ENCODE measurements at regions not wholly inside any gene's neighbourhood (a gene's known extent, or its start where the extent isn't known, plus 50 kb on each side); places are given as distances from the start of the nearest gene placed in this dataset.

DNA sequence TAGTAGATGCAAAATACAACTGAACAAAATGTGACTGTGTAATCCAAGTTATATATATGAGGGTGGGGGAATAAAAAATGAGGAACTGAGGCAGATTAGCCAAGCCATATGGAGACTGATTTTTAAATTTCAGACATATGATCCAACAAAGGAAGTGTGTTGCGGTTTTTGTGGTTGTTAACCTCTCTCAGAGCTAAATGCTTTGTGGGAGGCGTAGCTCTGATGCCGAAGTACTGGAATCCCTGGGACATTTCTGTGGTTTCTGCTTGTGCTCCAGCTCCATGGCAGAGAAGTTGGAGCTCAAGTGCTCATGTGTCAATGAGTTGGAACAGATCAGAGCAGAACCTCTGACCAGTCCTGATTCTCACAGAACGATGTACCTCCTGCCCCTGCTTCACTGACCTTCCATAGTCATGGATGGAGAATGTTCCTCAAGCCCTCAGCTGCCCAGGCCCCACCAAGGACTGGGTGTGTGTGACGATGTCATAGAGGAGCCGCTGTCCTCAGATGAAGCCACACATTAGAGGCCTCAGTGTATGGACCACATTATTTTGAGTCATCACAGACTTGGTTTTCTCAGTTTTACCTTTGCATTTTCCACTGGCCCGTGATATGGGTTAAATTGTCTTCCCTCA is 107.6 kb downstream of the SOX1 start:
- peak; percentile 18 for DNase-seq

GRCh38 chr13:112175162-112176075 is 108.5 kb downstream of the SOX1 start:
- peak; percentile 33 for DNase-seq

DNA sequence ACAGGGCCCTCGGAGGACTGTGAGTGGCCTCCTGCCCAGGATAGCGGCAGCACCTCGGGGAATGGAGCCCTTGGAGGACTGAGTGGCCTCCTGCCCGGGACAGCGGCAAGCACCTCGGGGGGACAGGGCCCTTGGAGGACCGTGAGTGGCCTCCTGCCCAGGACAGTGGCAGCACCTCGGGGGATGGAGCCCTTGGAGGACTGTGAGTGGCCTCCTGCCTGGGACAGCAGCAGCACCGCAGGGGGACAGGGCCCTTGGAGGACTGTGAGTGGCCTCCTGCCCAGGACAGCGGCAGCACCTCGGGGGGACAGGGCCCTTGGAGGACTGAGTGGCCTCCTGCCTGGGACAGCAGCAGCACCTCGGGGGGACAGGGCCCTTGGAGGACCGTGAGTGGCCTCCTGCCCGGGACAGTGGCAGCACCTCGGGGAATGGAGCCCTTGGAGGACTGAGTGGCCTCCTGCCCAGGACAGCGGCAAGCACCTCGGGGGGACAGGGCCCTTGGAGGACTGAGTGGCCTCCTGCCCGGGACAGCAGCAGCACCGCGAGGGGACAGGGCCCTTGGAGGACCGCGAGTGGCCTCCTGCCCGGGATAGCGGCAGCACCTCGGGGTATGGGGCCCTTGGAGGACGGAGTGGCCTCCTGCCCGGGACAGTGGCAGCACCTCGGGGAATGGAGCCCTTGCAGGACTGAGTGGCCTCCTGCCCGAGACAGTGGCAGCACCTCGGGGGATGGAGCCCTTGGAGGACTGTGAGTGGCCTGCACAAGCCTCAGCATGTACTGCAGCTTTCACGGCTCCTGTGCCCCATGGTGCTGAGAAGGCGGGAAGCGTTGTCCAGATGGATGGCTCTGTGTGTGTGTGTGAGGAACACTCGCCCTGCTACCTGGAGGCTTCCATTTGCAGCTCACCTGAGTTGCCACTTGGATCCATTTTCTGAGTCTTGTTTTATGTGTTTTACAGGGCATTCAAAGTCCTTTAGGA is 109.5 kb downstream of the SOX1 start:
- DNase-seq: peak; percentile 7

DNA sequence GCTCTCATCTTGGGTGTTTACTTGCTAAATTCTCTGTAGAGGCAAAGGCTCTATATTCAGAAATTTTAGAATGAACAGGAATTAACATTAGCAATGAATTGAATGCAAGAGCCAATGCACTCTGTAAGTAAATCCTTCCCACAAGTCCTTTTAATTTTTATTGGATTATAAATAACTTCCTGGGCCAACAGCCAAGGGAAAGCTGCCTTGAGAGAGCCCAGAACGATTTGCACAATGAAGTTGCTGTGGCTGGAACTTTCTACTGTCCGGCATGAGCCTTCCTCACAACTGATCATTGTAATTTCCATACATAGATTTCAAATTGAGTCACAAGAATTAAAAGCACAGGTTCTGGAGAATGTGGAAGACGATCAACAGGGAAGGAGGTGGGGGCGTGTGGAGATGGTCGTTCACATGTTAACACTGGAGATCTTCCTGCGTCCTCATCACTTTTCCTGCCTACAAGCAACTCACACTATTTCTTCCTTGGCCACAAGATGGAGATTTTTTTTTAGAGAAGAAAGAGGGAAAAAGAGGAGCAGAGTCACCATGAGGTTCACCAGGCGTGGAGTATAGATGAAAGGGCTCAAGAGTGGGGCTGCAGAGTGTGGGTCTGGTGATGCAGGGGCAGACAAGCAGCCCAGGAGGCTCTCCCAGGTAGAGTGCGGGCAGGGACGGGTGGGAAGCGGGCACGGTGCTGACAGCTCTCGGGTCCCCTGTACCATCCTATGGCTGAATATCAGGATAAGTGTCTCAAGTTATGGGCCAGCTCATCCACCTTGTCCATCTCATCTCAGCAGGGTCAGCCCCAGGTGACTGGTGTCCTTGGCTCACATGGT is 110.7 kb downstream of the SOX1 start:
- peak; percentile 39 for DNase-seq

DNA sequence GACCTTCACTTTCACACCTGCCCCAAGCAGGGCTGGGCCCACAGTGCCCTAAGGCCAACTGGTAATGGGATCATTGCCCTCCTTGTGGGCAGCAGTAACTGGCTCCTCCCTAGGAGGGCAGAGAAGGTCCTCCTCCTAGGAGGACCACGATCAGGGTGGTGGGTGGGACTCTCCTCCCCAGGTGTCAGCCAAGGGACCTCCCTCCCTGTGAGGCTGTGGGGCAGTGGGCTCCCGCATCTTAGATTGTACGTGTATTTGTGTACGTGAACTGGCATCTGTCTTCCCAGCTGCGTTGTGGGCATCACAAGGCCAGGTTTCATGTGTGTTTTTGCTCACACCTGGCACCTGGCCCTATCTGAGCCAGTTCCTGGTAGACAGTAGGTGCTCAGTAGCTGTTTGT is 111.8 kb downstream of the SOX1 start:
- DNase-seq: peak; percentile 25

DNA sequence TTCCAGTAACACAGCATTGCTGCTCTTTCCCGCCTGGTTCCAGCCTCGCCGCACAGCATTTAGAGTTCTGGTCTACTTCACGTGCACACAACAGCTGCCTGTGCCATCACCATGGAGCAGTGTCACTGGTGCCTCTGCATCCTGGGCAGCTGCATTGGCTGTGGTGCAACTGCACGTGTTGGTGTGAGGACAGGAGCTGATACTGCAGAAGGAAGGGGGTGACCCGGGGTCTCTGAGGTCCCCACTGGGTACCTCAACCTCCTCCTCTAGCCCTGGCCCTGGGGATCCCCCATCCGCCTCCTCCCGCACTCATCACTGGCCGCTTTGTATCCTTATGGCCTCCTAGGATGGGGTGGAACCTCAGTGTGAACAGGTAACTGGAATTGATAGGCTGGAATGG is 112.5 kb downstream of the SOX1 start:
- DNase-seq: peak; percentile 11

- peak; percentile 24 for DNase-seq
Measured at GRCh38 chr13:112179995-112180394, 113.0 kb downstream of the SOX1 start.

GRCh38 chr13:112181336-112182067 is 114.6 kb downstream of the SOX1 start:
- DNase-seq: peak; percentile 11

GRCh38 chr13:112182251-112182650 is 115.3 kb downstream of the SOX1 start:
- peak; percentile 32 for DNase-seq

GRCh38 chr13:112182846-112183531 is 116.0 kb downstream of the SOX1 start:
- DNase-seq: peak; percentile 28

DNA sequence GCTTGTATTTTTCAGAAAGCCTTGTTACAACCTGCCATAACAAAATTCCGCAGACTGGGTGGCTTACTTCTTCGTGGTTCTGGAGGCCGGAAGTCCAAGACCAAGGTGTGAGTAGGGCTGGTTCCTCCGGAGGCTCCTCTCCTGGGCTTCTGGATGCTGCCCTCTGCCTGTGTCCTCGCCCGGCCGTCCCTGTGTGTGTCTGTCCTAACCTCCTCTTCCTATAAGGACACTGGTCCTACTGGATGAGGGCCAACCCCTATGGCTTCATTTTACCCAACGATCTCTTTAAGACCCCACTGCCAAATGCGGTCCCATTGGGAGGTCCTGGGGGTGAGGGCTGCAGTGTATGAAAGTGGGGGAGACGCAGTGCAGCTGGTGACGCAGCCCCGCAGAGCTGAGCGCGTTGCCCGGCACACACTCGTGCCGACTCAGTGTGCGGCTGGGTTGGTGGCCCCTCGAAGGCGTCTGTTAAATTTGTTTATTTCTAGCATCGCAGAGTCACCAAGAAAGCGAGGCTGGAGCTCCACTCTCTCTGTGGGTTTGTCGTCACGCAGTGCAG is 116.7 kb downstream of the SOX1 start:
- peak; percentile 35 for DNase-seq

DNA sequence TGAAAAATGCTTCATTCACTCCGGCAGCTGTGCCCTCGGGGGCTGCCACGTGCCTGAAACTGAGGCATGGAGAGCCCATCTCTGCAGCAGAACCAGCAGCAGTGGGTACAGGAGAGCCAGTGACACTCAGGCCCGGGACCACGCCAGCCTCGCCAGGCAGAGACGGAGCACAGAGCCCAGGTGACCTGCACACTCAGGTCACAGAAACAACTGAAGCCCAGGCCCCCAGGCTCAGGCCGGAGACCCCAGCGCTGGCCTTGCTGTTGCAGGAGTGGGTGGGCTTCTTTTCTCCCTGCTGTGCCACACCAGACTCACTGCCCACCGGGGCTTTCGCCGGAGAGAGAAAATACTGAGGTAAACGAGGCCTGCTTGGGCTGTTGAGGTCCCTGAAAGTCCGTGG is 117.3 kb downstream of the SOX1 start:
- peak; percentile 31 for DNase-seq

GRCh38 chr13:112184851-112185371 is 118.0 kb downstream of the SOX1 start:
- peak; percentile 12 for DNase-seq

GRCh38 chr13:112185466-112185865 is 118.5 kb downstream of the SOX1 start:
- DNase-seq: peak; percentile 11

- peak; percentile 11 for DNase-seq
Measured at GRCh38 chr13:112186091-112186490, 119.1 kb downstream of the SOX1 start.

DNA sequence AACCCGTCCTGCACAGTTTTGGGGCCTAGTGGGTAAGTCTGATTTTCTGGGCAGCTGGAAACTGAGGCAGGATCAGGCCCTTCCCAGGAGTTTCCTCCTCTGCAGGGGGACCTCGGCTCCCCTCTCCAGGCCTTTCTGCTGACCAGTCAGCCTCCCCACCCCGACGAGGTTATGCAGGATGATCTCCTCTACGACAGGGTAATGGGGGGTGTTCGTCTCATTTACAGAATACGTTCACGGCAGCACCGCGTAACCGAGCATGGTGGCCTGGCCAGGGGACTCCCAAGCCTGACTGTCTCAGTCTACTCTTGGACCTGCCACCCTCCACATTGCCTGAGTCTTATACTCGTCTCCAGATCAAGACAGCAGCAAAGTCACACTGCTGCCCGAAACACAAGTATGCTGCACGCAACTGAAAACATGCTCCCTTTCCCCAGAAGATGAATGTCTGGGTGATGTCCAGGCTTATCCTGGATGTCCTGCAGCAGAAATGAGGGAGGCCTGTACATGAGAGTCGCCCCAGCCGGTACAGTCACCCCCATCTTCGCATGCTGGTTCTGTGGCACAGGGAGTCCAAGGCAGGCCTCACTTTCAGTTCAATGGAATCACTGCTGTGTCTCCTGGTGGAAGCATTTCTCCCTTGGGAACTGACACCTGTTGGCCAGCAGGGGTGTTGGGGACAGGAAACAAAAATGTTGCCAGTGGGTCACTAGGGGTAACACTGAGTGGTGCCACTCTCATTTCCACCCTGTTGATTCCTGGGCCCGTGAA is 120.8 kb downstream of the SOX1 start:
- DNase-seq: peak; percentile 20

DNA sequence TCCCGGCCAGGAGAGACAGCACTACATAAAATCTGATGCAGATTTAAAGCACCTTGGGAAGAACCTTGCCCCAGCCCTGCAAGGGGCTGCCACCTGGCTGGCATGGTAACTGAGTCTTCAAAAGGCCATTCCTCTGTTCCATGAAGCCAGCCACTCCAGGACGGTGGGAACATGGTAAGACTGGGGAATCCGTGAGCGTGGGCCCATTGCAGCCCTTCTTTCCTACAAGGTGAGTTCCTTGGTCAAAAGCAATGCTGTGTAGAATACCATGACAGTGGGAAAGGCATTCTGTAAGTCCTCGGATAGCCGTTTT is 121.3 kb downstream of the SOX1 start:
- no peak for DNase-seq

GRCh38 chr13:112193463-112194166 is 126.7 kb downstream of the SOX1 start:
- DNase-seq: peak; percentile 10

DNA sequence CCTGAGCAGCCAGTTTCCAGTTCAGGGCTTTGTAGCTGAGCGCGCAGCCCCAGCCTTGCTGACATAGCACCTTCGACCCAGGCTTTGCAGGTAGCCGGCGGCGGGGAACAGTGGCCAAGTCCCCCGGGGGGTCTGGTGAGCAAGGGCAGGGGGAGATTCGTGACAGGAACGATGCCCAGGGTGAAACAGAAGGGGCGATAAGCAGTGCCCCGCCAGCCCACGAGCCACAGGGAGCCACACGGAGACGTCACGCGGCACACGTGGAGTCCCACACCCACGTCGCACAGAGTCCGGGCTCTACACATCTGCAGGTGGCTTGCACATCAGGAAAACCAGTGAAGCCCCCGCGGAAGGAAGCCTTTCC is 127.2 kb downstream of the SOX1 start:
- DNase-seq: peak; percentile 19
